Astrocyte (in vitro differentiated cells and primary cell): ENCODE measurements at regions not wholly inside any gene's neighbourhood (a gene's known extent, or its start where the extent isn't known, plus 50 kb on each side); places are given as distances from the start of the nearest gene placed in this dataset.

Experiments
- DNase-seq: peaks from one replicate; pipeline ENCODE4 v3.0.0-alpha.2; 2010; ENCODE audit warnings: low read depth
- FAIRE-seq: peaks from 2 replicates; lab custom pipeline; 2011; peaks lifted over from hg19 to GRCh38; lab: Jason Lieb, UNC
- H2AFZ ChIP-seq: 2 replicates; pipeline ENCODE4 v1.6.0; 2012; ENCODE audit warnings: low read depth, low read length, inconsistent platforms
- H3K27ac ChIP-seq: 2 replicates; pipeline ENCODE4 v1.5.1; 2011; ENCODE audit warnings: low read depth, low read length, inconsistent platforms
- H3K27me3 ChIP-seq: 2 replicates; pipeline ENCODE4 v1.6.0; 2011; ENCODE audit warnings: low read length, inconsistent platforms; ENCODE audit not compliant: insufficient read depth
- H3K36me3 ChIP-seq: 2 replicates; pipeline ENCODE4 v1.5.1; 2011; ENCODE audit warnings: low read length, inconsistent platforms; ENCODE audit not compliant: insufficient read depth
- H3K4me1 ChIP-seq: 2 replicates; pipeline ENCODE4 v1.5.1; 2011; ENCODE audit warnings: low read length, inconsistent platforms; ENCODE audit not compliant: insufficient read depth
- H3K4me2 ChIP-seq: 2 replicates; pipeline ENCODE4 v1.6.0; 2012; ENCODE audit warnings: low read length, inconsistent platforms
- H3K4me3 ChIP-seq: 2 replicates; pipeline ENCODE4 v1.5.1; 2011; ENCODE audit warnings: low read depth, mild to moderate bottlenecking, low read length, inconsistent platforms; ENCODE audit not compliant: insufficient read depth
- H3K79me2 ChIP-seq: 2 replicates; pipeline ENCODE4 v1.6.0; 2012; ENCODE audit warnings: mild to moderate bottlenecking, low read length, inconsistent platforms; ENCODE audit not compliant: insufficient read depth
- H3K9ac ChIP-seq: 2 replicates; pipeline ENCODE4 v1.6.0; 2012; ENCODE audit warnings: mild to moderate bottlenecking, low read length, inconsistent platforms
- H3K9me3 ChIP-seq: 2 replicates; pipeline ENCODE4 v1.5.1; 2012; ENCODE audit warnings: low read depth, mild to moderate bottlenecking, low read length, inconsistent platforms; ENCODE audit not compliant: insufficient read depth
- H4K20me1 ChIP-seq: 2 replicates; pipeline ENCODE4 v1.6.0; 2012; ENCODE audit warnings: low read length, inconsistent platforms; ENCODE audit not compliant: insufficient read depth
- H3K27ac Mint-ChIP-seq: one replicate; pipeline ENCODE4 v1.8.0; 2021; ENCODE audit warnings: mild to moderate bottlenecking, mixed read lengths; ENCODE audit not compliant: unreplicated experiment
- H3K27me3 Mint-ChIP-seq: one replicate; pipeline ENCODE4 v1.8.0; 2021; ENCODE audit warnings: low read depth, mixed read lengths; ENCODE audit not compliant: unreplicated experiment
- H3K36me3 Mint-ChIP-seq: one replicate; pipeline ENCODE4 v1.8.0; 2021; ENCODE audit warnings: low read depth, mixed read lengths; ENCODE audit not compliant: unreplicated experiment
- H3K4me1 Mint-ChIP-seq: one replicate; pipeline ENCODE4 v1.8.0; 2021; ENCODE audit warnings: low read depth, mixed read lengths; ENCODE audit not compliant: unreplicated experiment
- H3K4me3 Mint-ChIP-seq: one replicate; pipeline ENCODE4 v1.8.0; 2021; ENCODE audit warnings: mild to moderate bottlenecking, moderate library complexity, mixed read lengths; ENCODE audit not compliant: unreplicated experiment
- H3K9me3 Mint-ChIP-seq: one replicate; pipeline ENCODE4 v1.8.0; 2021; ENCODE audit warnings: mild to moderate bottlenecking, mixed read lengths; ENCODE audit not compliant: unreplicated experiment
- CTCF ChIP-seq: IDR thresholded peaks from 2 replicates; pipeline ENCODE4 v1.5.1; 2011; ENCODE audit warnings: low read depth, mild to moderate bottlenecking, inconsistent platforms, low read length, moderate library complexity; ENCODE audit not compliant: insufficient read depth
- EZH2 ChIP-seq: IDR thresholded peaks from 2 replicates; pipeline ENCODE4 v1.6.1; 2012; ENCODE audit warnings: mild to moderate bottlenecking, low read length, inconsistent platforms; ENCODE audit not compliant: insufficient read depth

GRCh38 chrX:1734806-1735205, 119.9 kb downstream of the ASMT start:
- H4K20me1 ChIP-seq = no peaks in the 10 kb centered on the region
- H3K9ac ChIP-seq = no peak overlapping the region
- Mint-ChIP-seq H3K9me3 (peaks cover 5% of the 10 kb centered on the region), H3K27me3 (peaks cover 2% of the 10 kb centered on the region), H3K4me3 (no peak overlapping the region), H3K4me1 (no peaks in the 10 kb centered on the region), H3K27ac (no peak overlapping the region), H3K36me3 (no peaks in the 10 kb centered on the region)
- FAIRE-seq (no peak), DNase-seq (no peak)
- no peaks in the 10 kb centered on the region for H3K9me3 ChIP-seq
- TF ChIP-seq CTCF (no peak), EZH2 (no peak)
- no peaks in the 10 kb centered on the region for H3K36me3 ChIP-seq
- no peak overlapping the region for H3K27ac ChIP-seq
- H3K27me3 ChIP-seq = no peaks in the 10 kb centered on the region
- H3K4me3 ChIP-seq = no peak overlapping the region
- no peak overlapping the region for H3K4me2 ChIP-seq
- H2AFZ ChIP-seq = no peak overlapping the region
- H3K4me1 ChIP-seq = no peaks in the 10 kb centered on the region
- H3K79me2 ChIP-seq = no peaks in the 10 kb centered on the region

- Histone ChIP-seq H4K20me1 (no peaks in the 10 kb centered on the region), H3K9ac (no peak overlapping the region), H3K4me3 (no peak overlapping the region), H2AFZ (no peak overlapping the region), H3K79me2 (no peaks in the 10 kb centered on the region), H3K4me1 (no peaks in the 10 kb centered on the region), H3K36me3 (no peaks in the 10 kb centered on the region), H3K4me2 (no peak overlapping the region), H3K27ac (no peak overlapping the region), H3K9me3 (no peaks in the 10 kb centered on the region), H3K27me3 (no peaks in the 10 kb centered on the region)
- no peaks in the 10 kb centered on the region for H3K36me3 Mint-ChIP-seq
- TF ChIP-seq EZH2 (no peak), CTCF (no peak)
- H3K27ac Mint-ChIP-seq = no peak overlapping the region
- no peak for DNase-seq
- no peak overlapping the region for H3K4me3 Mint-ChIP-seq
- no peaks in the 10 kb centered on the region for H3K4me1 Mint-ChIP-seq
- peaks cover 17% of the 10 kb centered on the region for H3K9me3 Mint-ChIP-seq
- FAIRE-seq = no peak
- H3K27me3 Mint-ChIP-seq = peaks cover 2% of the 10 kb centered on the region
Measured at GRCh38 chrX:1741816-1742394, 127.0 kb downstream of the ASMT start.

DNA sequence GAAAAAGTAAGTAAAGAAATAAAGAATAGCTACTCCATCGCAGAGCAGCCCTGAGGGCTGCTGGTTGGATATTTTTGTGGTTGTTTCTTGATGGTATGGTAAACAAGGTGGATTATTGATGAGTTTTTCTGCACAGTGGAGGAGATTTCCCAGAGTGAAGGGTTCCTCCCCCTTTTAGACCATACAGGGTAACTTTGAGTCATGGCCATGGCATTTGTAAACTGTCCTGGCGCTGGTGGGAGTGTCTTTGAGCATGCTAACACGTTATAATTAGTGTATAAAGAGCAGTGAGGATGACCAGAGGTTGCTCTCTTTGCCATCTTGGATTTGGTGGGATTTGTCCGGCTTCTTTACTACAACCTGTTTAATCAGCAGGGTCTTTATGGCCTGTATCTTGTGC, 128.2 kb downstream of the ASMT start:
- no peak for FAIRE-seq
- no peak overlapping the region for H3K27ac Mint-ChIP-seq

More for the DNA sequence above, 128.2 kb downstream of the ASMT start:
- Mint-ChIP-seq H3K36me3 (no peaks in the 10 kb centered on the region), H3K27me3 (peaks cover 2% of the 10 kb centered on the region), H3K4me1 (no peaks in the 10 kb centered on the region), H3K4me3 (no peak overlapping the region), H3K9me3 (peaks cover 20% of the 10 kb centered on the region)
- no peak for TF ChIP-seq CTCF
- no peak for TF ChIP-seq EZH2
- Histone ChIP-seq H3K4me3 (no peak overlapping the region), H3K9me3 (no peaks in the 10 kb centered on the region), H3K9ac (no peak overlapping the region), H3K4me1 (no peaks in the 10 kb centered on the region), H3K79me2 (no peaks in the 10 kb centered on the region), H3K27me3 (no peaks in the 10 kb centered on the region), H4K20me1 (no peaks in the 10 kb centered on the region), H3K27ac (no peak overlapping the region), H3K4me2 (no peak overlapping the region), H3K36me3 (no peaks in the 10 kb centered on the region), H2AFZ (no peak overlapping the region)
- DNase-seq = no peak
